HepG2 (cell line): ENCODE measurements at regions not wholly inside any gene's neighbourhood (a gene's known extent, or its start where the extent isn't known, plus 50 kb on each side); places are given as distances from the start of the nearest gene placed in this dataset.

Source experiments
- ATAC-seq: fragments of 200-7000 bp; cut with Tn5 transposase; 3 replicates; pipeline ENCODE4 v1.9.1; 2020; ENCODE audit warnings: mild to moderate bottlenecking, moderate library complexity
- BruUV-seq: library from RNA; stranded (reverse); fragments of 400-500 nt; replicated peaks from 2 replicates; lab custom pipeline; 2021; lab: Mats Ljungman, UMichigan
- CTCF ChIA-PET: fragments of 300-600 bp; formaldehyde crosslinking; extraction: SDS; loops from one replicate; lab custom pipeline; 2021; ENCODE audit warnings: low total read pairs, inconsistent platforms, low intra/inter-chr PET ratio; lab: Yijun Ruan, JAX
- POLR2A ChIA-PET: fragments of 350-600 bp; sonication (Branson Sonifier 250); formaldehyde crosslinking; loops from one replicate; lab custom pipeline; 2020; ENCODE audit warnings: antibody characterized with exemption, inconsistent platforms; lab: Yijun Ruan, JAX
- DNase-seq: peaks from one replicate; pipeline ENCODE4 v3.0.0-alpha.2; 2015; ENCODE audit warnings: low spot score
- FAIRE-seq: peaks from 3 replicates; lab custom pipeline; 2011; peaks lifted over from hg19 to GRCh38; lab: Jason Lieb, UNC
- H2AFZ ChIP-seq: one replicate; pipeline ENCODE4 v1.6.1; 2011; ENCODE audit warnings: low read length, inconsistent platforms
- H3K27ac ChIP-seq: fragments of 300-600 bp; 3 replicates; pipeline ENCODE4 v1.8.0; 2011; ENCODE audit warnings: mixed run types, mild to moderate bottlenecking, mixed read lengths, low read length, inconsistent platforms; ENCODE audit not compliant: insufficient read depth; ENCODE audit errors: extremely low read length
- H3K27me3 ChIP-seq, 2 experiments: fragments of 200-600 bp in 1 of 2; 2 replicates in 1 of 2; 3 replicates in 1 of 2; pipeline versions ENCODE4 v1.6.0 to v1.8.0; 2011; ENCODE audit warnings: low read length in 2 of 2, mild to moderate bottlenecking in 2 of 2, moderate library complexity in 2 of 2, inconsistent platforms in 1 of 2; ENCODE audit not compliant: insufficient read depth in 2 of 2, control insufficient read depth in 1 of 2
- H3K36me3 ChIP-seq, 2 experiments: fragments of 200-600 bp in 1 of 2; replicated peaks in 1 of 2; 2 replicates in 1 of 2; 3 replicates in 1 of 2; pipeline versions ENCODE4 v1.5.1 to v1.8.0; 2011; ENCODE audit warnings: low read length in 2 of 2, inconsistent platforms in 1 of 2; ENCODE audit not compliant: insufficient read depth in 2 of 2, control insufficient read depth in 1 of 2
- H3K4me1 ChIP-seq: 2 replicates; pipeline ENCODE4 v1.5.1; 2012; ENCODE audit warnings: low read length, inconsistent platforms; ENCODE audit not compliant: insufficient read depth
- H3K4me2 ChIP-seq: 2 replicates; pipeline ENCODE4 v1.6.0; 2011; ENCODE audit warnings: low read depth, low read length, inconsistent platforms
- H3K4me3 ChIP-seq, 3 experiments: fragments of 200-600 bp in 1 of 3; sonication (generic), shearing (Covaris generic) in 1 of 3; replicated peaks in 1 of 3; 2 replicates each; pipeline ENCODE4 v1.5.1; 2011 to 2016; ENCODE audit warnings: low read length in 3 of 3, inconsistent platforms in 2 of 3, low read depth in 2 of 3, mild to moderate bottlenecking in 2 of 3, control low read depth in 1 of 3, mixed read lengths in 1 of 3; ENCODE audit not compliant: insufficient read depth in 1 of 3
- H3K79me2 ChIP-seq: one replicate; pipeline ENCODE4 v1.6.1; 2011; ENCODE audit warnings: low read length, inconsistent platforms; ENCODE audit not compliant: insufficient read depth
- H3K9ac ChIP-seq: 2 replicates; pipeline ENCODE4 v1.6.0; 2011; ENCODE audit warnings: mild to moderate bottlenecking, low read depth, low read length, inconsistent platforms; ENCODE audit not compliant: insufficient read depth
- H3K9me3 ChIP-seq: 2 replicates; pipeline ENCODE4 v1.5.1; 2012; ENCODE audit warnings: mild to moderate bottlenecking, low read length
- H4K20me1 ChIP-seq: 2 replicates; pipeline ENCODE4 v1.6.0; 2011; ENCODE audit warnings: inconsistent platforms, mild to moderate bottlenecking, low read length, moderate library complexity; ENCODE audit not compliant: insufficient read depth
- HMG20B ChIP-seq: conservative IDR thresholded peaks from 2 replicates; pipeline ENCODE4 v1.6.1; 2016; ENCODE audit warnings: missing genetic modification reagents, missing compliant biosample characterization
- MED8 ChIP-seq: sonication (generic); formaldehyde crosslinking; IDR thresholded peaks from 2 replicates; pipeline ENCODE4 v1.8.1; 2023; ENCODE audit warnings: mild to moderate bottlenecking, missing genetic modification reagents; ENCODE audit not compliant: insufficient replicate concordance
- MIER2 ChIP-seq: IDR thresholded peaks from 2 replicates; pipeline ENCODE4 v1.6.1; 2016; ENCODE audit warnings: missing biosample characterization, missing genetic modification reagents
- NFE2L1 ChIP-seq: sonication (generic); formaldehyde crosslinking; IDR thresholded peaks from 2 replicates; pipeline ENCODE4 v1.4.0; 2020; ENCODE audit warnings: missing genetic modification reagents, mild to moderate bottlenecking, borderline replicate concordance
- SMARCE1 ChIP-seq: fragments of 450-650 bp; IDR thresholded peaks from 2 replicates; pipeline ENCODE4 v1.6.1; 2017; ENCODE audit warnings: borderline replicate concordance
- WIZ ChIP-seq: sonication (generic); formaldehyde crosslinking; IDR thresholded peaks from 2 replicates; pipeline ENCODE4 v1.5.1; 2020; ENCODE audit warnings: mild to moderate bottlenecking, missing genetic modification reagents
- ZKSCAN1 ChIP-seq: fragments of 150-350 bp; IDR thresholded peaks from 2 replicates; pipeline ENCODE4 v1.6.1; 2014; ENCODE audit warnings: low read length
- WGBS: methylation state at CpG from one replicate; pipeline ENCODE4 v1.1.6; 2017; ENCODE audit warnings: low lambda C conversion rate; 5-methylcytosine and 5-hydroxymethylcytosine counted together
- in situ Hi-C: cut with HindIII; loops from 2 replicates; pipeline ENCODE4 v1.10.0; 2017; ENCODE audit warnings: low pct_unique_long_range_greater_than_20kb; ENCODE audit not compliant: extremely low pct_ligation_motif_present
- intact Hi-C: fragments of 100-400 bp; cut with micrococcal nuclease; formaldehyde crosslinking; loops from one replicate; pipeline ENCODE4 v1.10.0; 2022; ENCODE audit not compliant: unreplicated experiment
- TF ChIP-seq, protein P1 (sequence below), 2 experiments: sonication (generic) in 1 of 2; formaldehyde crosslinking in 1 of 2; IDR thresholded peaks; 2 replicates each; pipeline versions ENCODE4 v1.5.1 to v1.6.1; 2011 to 2020; ENCODE audit warnings: borderline replicate concordance in 1 of 2, low read depth in 1 of 2, low read length in 1 of 2, mild to moderate bottlenecking in 1 of 2, missing genetic modification reagents in 1 of 2, moderate library complexity in 1 of 2

DNA sequence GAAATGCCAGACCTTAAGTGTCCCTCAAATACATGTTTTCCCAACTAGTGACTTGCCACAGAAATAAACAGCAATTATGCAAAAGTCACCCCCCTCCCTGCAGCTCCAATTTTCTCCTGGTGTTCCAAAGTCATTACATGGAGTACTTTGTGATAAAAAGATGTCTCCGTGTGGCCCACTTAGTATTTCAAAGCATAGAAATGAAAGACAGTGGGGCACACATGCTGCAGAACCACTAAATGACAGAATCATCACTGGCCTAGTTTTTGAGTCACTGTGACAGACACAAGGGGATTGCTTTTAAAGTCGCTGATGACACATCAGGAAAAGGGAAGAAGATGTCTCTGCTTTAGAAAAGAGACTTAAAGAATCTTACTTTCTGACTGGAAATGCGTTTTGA is 323.4 kb downstream of the PSAT1 start:
- BruUV-seq = no TSS peak
- ATAC-seq = no peak
- Histone ChIP-seq H3K27me3 (no peaks in the 10 kb centered on the region), H3K9me3 (no peaks in the 10 kb centered on the region), H2AFZ (no peak overlapping the region), H3K36me3 (no peaks in the 10 kb centered on the region), H3K79me2 (no peaks in the 10 kb centered on the region), H3K27ac (no peak overlapping the region), H3K4me1 (no peaks in the 10 kb centered on the region), H3K9ac (no peak overlapping the region), H3K4me2 (no peak overlapping the region), H4K20me1 (no peaks in the 10 kb centered on the region), H3K4me3 (no peak overlapping the region)
- DNase-seq = no peak
- CTCF ChIA-PET = no interaction called here
- in situ Hi-C loops = no loop called here
- 4% methylated on average over 3 of the region's 3 CpGs for WGBS
- POLR2A ChIA-PET = no interaction called here
- TF ChIP-seq MED8 (CRISPR knock-in tag) (no peak), HMG20B (CRISPR knock-in tag) (no peak), NFE2L1 (CRISPR knock-in tag) (no peak), WIZ (CRISPR knock-in tag) (no peak), SMARCE1 (no peak), MIER2 (no peak), ZKSCAN1 (no peak)
- TF ChIP-seq, protein P1, sequence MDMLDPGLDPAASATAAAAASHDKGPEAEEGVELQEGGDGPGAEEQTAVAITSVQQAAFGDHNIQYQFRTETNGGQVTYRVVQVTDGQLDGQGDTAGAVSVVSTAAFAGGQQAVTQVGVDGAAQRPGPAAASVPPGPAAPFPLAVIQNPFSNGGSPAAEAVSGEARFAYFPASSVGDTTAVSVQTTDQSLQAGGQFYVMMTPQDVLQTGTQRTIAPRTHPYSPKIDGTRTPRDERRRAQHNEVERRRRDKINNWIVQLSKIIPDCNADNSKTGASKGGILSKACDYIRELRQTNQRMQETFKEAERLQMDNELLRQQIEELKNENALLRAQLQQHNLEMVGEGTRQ (IDR thresholded peaks at IDR 0.05; ENCODE audit: low read depth, low read length) = no peak
- TF ChIP-seq, protein P1 (CRISPR knock-in tag; IDR thresholded peaks at IDR 0.05; ENCODE audit: borderline replicate concordance) = no peak
- FAIRE-seq = no peak
- intact Hi-C loops = no loop called here
